Urinary bladder (tissue), 3 donors: ENCODE measurements at regions not wholly inside any gene's neighbourhood (a gene's known extent, or its start where the extent isn't known, plus 50 kb on each side); places are given as distances from the start of the nearest gene placed in this dataset.
"Not testable (repeated sequence)": the region's sequence is repeated elsewhere in the genome, so short reads cannot be mapped to it uniquely, and the experiment has no call there.

Experiments
- DNase-seq: peaks from one replicate; pipeline ENCODE4 v3.0.0-alpha.2; 2015; ENCODE audit errors: extremely low spot score
- H3K27ac ChIP-seq: one replicate; pipeline ENCODE4 v1.5.1; 2013; ENCODE audit warnings: low read depth, mild to moderate bottlenecking, moderate library complexity
- H3K36me3 ChIP-seq: one replicate; pipeline ENCODE4 v1.6.1; 2013; ENCODE audit warnings: mild to moderate bottlenecking, moderate library complexity; ENCODE audit not compliant: insufficient read depth
- H3K4me1 ChIP-seq: one replicate; pipeline ENCODE4 v1.6.1; 2013; ENCODE audit warnings: mild to moderate bottlenecking, moderate library complexity; ENCODE audit not compliant: insufficient read depth
- H3K4me3 ChIP-seq: one replicate; pipeline ENCODE4 v1.5.1; 2013; ENCODE audit warnings: low read depth, low read length
- WGBS: extraction: QIAGEN DNeasy Blood & Tissue Kit; methylation state at CpG from one replicate; pipeline ENCODE4 v1.1.7; 2013; 5-methylcytosine and 5-hydroxymethylcytosine counted together
- donor health status: healthy with polysubstance abuse.
- donor health status: healthy.

- H3K36me3 ChIP-seq, H3K27ac ChIP-seq, H3K4me3 ChIP-seq, H3K4me1 ChIP-seq, DNase-seq: not testable (repeated sequence)
- 94% methylated on average over 6 of the region's 6 CpGs for WGBS
These were observed 102.1 kb upstream of the IL12A start for GRCh38 chr3:159886530-159886929.

- Histone ChIP-seq H3K4me3 (no peak overlapping the region), H3K27ac (no peak overlapping the region), H3K36me3 (no peaks in the 10 kb centered on the region), H3K4me1 (no peaks in the 10 kb centered on the region)
- DNase-seq, result no peak
- 75% methylated on average over 5 of the region's 5 CpGs for WGBS
These were observed 101.5 kb upstream of the IL12A start for GRCh38 chr3:159887168-159887567.

- Histone ChIP-seq H3K4me3 (no peak overlapping the region), H3K4me1 (no peaks in the 10 kb centered on the region), H3K36me3 (no peaks in the 10 kb centered on the region), H3K27ac (no peak overlapping the region)
- 75% methylated on average over 3 of the region's 3 CpGs for WGBS
- DNase-seq, result no peak
These were observed 100.7 kb upstream of the IL12A start for GRCh38 chr3:159887911-159888310.

- 85% methylated on average over 2 of the region's 2 CpGs for WGBS
- DNase-seq, result no peak
- no peak overlapping the region for H3K27ac ChIP-seq
- no peak overlapping the region for H3K4me3 ChIP-seq
- no peaks in the 10 kb centered on the region for H3K36me3 ChIP-seq
- H3K4me1 ChIP-seq, result no peaks in the 10 kb centered on the region
These were observed 96.4 kb upstream of the IL12A start for GRCh38 chr3:159892171-159892795.

GRCh38 chr3:159892801-159893200 is 95.8 kb upstream of the IL12A start:
- no peak overlapping the region for H3K4me3 ChIP-seq
- H3K4me1 ChIP-seq, result no peaks in the 10 kb centered on the region
- no peaks in the 10 kb centered on the region for H3K36me3 ChIP-seq
- no peak for DNase-seq
- WGBS, result 62% methylated on average over 1 of the region's 1 CpG
- H3K27ac ChIP-seq, result no peak overlapping the region

GRCh38 chr3:159894386-159894785 is 94.2 kb upstream of the IL12A start:
- no peaks in the 10 kb centered on the region for H3K4me1 ChIP-seq
- DNase-seq, result no peak
- H3K4me3 ChIP-seq, result no peak overlapping the region
- 79% methylated on average over 4 of the region's 4 CpGs for WGBS
- H3K36me3 ChIP-seq, result no peaks in the 10 kb centered on the region
- no peak overlapping the region for H3K27ac ChIP-seq

GRCh38 chr3:159895430-159895829 is 93.2 kb upstream of the IL12A start:
- H3K4me3 ChIP-seq, result no peak overlapping the region
- no peaks in the 10 kb centered on the region for H3K36me3 ChIP-seq
- 82% methylated on average over 2 of the region's 2 CpGs for WGBS
- no peaks in the 10 kb centered on the region for H3K4me1 ChIP-seq
- no peak for DNase-seq
- no peak overlapping the region for H3K27ac ChIP-seq

- no peak overlapping the region for H3K27ac ChIP-seq
- H3K4me1 ChIP-seq, result no peaks in the 10 kb centered on the region
- 96% methylated on average over 1 of the region's 1 CpG for WGBS
- DNase-seq, result no peak
- H3K4me3 ChIP-seq, result no peak overlapping the region
- H3K36me3 ChIP-seq, result no peaks in the 10 kb centered on the region
These were observed 92.1 kb upstream of the IL12A start for GRCh38 chr3:159896543-159896942.

GRCh38 chr3:159897331-159898075 is 91.1 kb upstream of the IL12A start:
- H3K27ac ChIP-seq, result no peak overlapping the region
- peak; percentile 37 for DNase-seq
- H3K36me3 ChIP-seq, result no peaks in the 10 kb centered on the region

GRCh38 chr3:159898147-159898546 is 90.5 kb upstream of the IL12A start:
- no peak overlapping the region for H3K4me3 ChIP-seq
- H3K36me3 ChIP-seq, result no peaks in the 10 kb centered on the region
- no peak for DNase-seq
- WGBS, result 57% methylated on average over 2 of the region's 2 CpGs
- no peaks in the 10 kb centered on the region for H3K4me1 ChIP-seq
- H3K27ac ChIP-seq, result no peak overlapping the region

More at GRCh38 chr3:159897331-159898075, 91.1 kb upstream of the IL12A start:
- H3K4me1 ChIP-seq, result no peaks in the 10 kb centered on the region
- H3K4me3 ChIP-seq, result no peak overlapping the region
- 30% methylated on average over 5 of the region's 5 CpGs for WGBS

- Histone ChIP-seq H3K27ac (no peak overlapping the region), H3K4me1 (no peaks in the 10 kb centered on the region), H3K4me3 (no peak overlapping the region), H3K36me3 (no peaks in the 10 kb centered on the region)
- 95% methylated on average over 1 of the region's 1 CpG for WGBS
- no peak for DNase-seq
These were observed 89.5 kb upstream of the IL12A start for GRCh38 chr3:159899166-159899565.

- Histone ChIP-seq H3K36me3 (no peaks in the 10 kb centered on the region), H3K27ac (no peak overlapping the region), H3K4me3 (no peak overlapping the region), H3K4me1 (no peaks in the 10 kb centered on the region)
- DNase-seq, result no peak
- WGBS, result 75% methylated on average over 8 of the region's 8 CpGs
These were observed 85.9 kb upstream of the IL12A start for GRCh38 chr3:159902546-159903314.

- Histone ChIP-seq H3K4me3 (no peak overlapping the region), H3K27ac (no peak overlapping the region), H3K36me3 (no peaks in the 10 kb centered on the region), H3K4me1 (no peaks in the 10 kb centered on the region)
- no peak for DNase-seq
- WGBS, result 55% methylated on average over 2 of the region's 2 CpGs
These were observed 84.2 kb upstream of the IL12A start for GRCh38 chr3:159904455-159904854.

- no peak overlapping the region for H3K4me3 ChIP-seq
- no peak overlapping the region for H3K27ac ChIP-seq
- DNase-seq, result no peak
- no peaks in the 10 kb centered on the region for H3K36me3 ChIP-seq
- 80% methylated on average over 2 of the region's 2 CpGs for WGBS
- no peaks in the 10 kb centered on the region for H3K4me1 ChIP-seq
These were observed 83.7 kb upstream of the IL12A start for GRCh38 chr3:159904911-159905310.
